Endometrial microvascular endothelial cells (primary cell): ENCODE measurements at regions not wholly inside any gene's neighbourhood (a gene's known extent, or its start where the extent isn't known, plus 50 kb on each side); places are given as distances from the start of the nearest gene placed in this dataset.

ENCODE experiments used
- in situ Hi-C: cut with HindIII; loops from 2 replicates; pipeline ENCODE4 v1.10.0; 2017; ENCODE audit warnings: low sequenced_read_pairs, low pct_unique_long_range_greater_than_20kb; ENCODE audit errors: inconsistent ontology term

GRCh38 chr22:42330170-42330569, 59.7 kb upstream of the TCF20 start:
- in situ Hi-C loops, result loop anchor here (25.0 kb wide), 1 partner anchor 107 kb away; the partner anchor contains the start of gene NFAM1

GRCh38 chr22:42329504-42329903, 59.1 kb upstream of the TCF20 start:
- in situ Hi-C loops, result loop anchor here (25.0 kb wide), 1 partner anchor 108 kb away; the partner anchor contains the start of gene NFAM1

- in situ Hi-C loops, result loop anchor here (25.0 kb wide), 1 partner anchor 109 kb away; the partner anchor contains the start of gene NFAM1
Observed at GRCh38 chr22:42328784-42329145, 58.3 kb upstream of the TCF20 start.

- in situ Hi-C loops, result loop anchor here (25.0 kb wide), 1 partner anchor 109 kb away; the partner anchor contains the start of gene NFAM1
Observed at GRCh38 chr22:42328130-42328783, 57.8 kb upstream of the TCF20 start.

- in situ Hi-C loops, result loop anchor here (25.0 kb wide), 1 partner anchor 110 kb away; the partner anchor contains the start of gene NFAM1
Observed at GRCh38 chr22:42327462-42328129, 57.1 kb upstream of the TCF20 start.

- in situ Hi-C loops, result loop anchor here (25.0 kb wide), 1 partner anchor 110 kb away; the partner anchor contains the start of gene NFAM1
Observed at GRCh38 chr22:42326801-42327200, 56.3 kb upstream of the TCF20 start.

- in situ Hi-C loops, result loop anchor here (25.0 kb wide), 1 partner anchor 111 kb away; the partner anchor contains the start of gene NFAM1
Observed at GRCh38 chr22:42326301-42326700, 55.8 kb upstream of the TCF20 start.

- in situ Hi-C loops, result loop anchor here (25.0 kb wide), 1 partner anchor 112 kb away; the partner anchor contains the start of gene NFAM1
Observed at GRCh38 chr22:42324990-42325710, 54.7 kb upstream of the TCF20 start.

- in situ Hi-C loops, result no loop called here
Observed at GRCh38 chr22:42324566-42324965, 54.1 kb upstream of the TCF20 start.

- in situ Hi-C loops, result no loop called here
Observed at GRCh38 chr22:42323971-42324370, 53.5 kb upstream of the TCF20 start.

- in situ Hi-C loops, result no loop called here
Observed at GRCh38 chr22:42322562-42322926, 52.1 kb upstream of the TCF20 start.

GRCh38 chr22:42321908-42322561, 51.6 kb upstream of the TCF20 start:
- in situ Hi-C loops, result no loop called here

GRCh38 chr22:42320443-42321416, 50.3 kb upstream of the TCF20 start:
- in situ Hi-C loops, result no loop called here
